GM19395 (cell line): ENCODE measurements at regions not wholly inside any gene's neighbourhood (a gene's known extent, or its start where the extent isn't known, plus 50 kb on each side); places are given as distances from the start of the nearest gene placed in this dataset.

Source experiments
- ATAC-seq: cut with Tn5 transposase; IDR thresholded peaks from one replicate; pipeline ENCODE4 v1.9.1; 2021; ENCODE audit warnings: mild to moderate bottlenecking, moderate library complexity; ENCODE audit not compliant: unreplicated experiment

DNA sequence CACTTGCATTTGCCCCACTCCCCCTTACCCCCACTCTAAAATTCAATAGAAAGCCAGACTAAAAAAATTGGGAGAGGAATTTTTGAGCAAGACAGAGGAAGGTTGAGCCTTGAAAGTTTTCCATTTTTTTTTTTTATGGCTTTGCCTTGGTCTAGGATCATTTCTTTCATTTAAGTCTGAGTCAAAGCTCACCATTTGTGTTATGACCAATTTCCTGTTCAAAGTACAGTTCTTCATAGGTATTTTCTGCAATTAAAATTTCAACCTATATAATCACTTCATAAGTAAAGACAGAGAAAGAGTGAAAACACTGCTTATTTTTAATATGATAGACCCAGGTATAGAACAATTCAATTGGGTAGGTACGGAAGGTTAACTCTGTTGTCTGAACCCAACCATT, 436.6 kb upstream of the ADGRL2 start:
- ATAC-seq: no peak

- no peak for ATAC-seq
Observed at GRCh38 chr1:81358151-81358550, 442.6 kb upstream of the ADGRL2 start.

- no peak for ATAC-seq
Observed at GRCh38 chr1:81351864-81352263, 448.9 kb upstream of the ADGRL2 start.

- no peak for ATAC-seq
Observed at GRCh38 chr1:81349194-81349965, 451.4 kb upstream of the ADGRL2 start.

GRCh38 chr1:81345110-81345509, 455.6 kb upstream of the ADGRL2 start:
- ATAC-seq: no peak

DNA sequence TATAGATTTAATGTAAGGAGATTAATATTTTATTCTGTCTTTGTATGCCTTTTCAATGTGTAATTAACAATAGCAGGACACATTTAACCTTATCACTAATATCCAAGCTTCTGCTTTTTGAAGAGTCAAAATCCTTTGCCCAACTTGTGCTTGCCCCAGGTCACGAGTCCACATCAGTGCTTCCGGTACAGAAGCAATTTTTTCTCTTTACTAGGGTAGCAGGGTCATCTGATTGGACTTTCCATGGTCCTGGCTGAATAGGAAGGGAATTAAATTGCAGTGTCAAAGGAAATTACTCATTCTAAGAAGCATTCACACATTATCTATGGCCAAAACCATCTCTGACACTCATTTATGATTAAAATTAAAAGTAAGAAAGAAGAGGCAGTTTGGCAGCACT, 460.5 kb upstream of the ADGRL2 start:
- no peak for ATAC-seq

GRCh38 chr1:81337226-81337625, 463.5 kb upstream of the ADGRL2 start:
- ATAC-seq: no peak

DNA sequence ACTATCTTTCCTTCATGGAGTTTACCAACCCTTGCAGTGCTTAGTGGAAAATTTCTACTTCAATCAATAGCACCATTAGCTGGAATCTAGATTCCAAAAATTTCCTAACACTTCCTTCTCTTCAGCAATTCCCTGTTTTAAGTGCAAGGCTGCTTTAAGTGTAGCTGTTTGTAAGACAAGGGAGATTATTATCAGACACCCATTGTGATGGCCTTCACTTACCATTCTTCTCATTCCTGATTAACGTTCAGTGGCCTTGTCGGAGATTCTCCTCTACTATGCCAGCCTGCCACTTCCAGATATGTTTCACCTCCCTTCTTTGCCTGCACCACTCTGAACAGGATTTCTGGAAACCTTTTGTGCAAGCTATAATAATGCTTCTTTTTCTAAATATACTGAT, 464.9 kb upstream of the ADGRL2 start:
- no peak for ATAC-seq

GRCh38 chr1:81330521-81330920, 470.2 kb upstream of the ADGRL2 start:
- no peak for ATAC-seq

GRCh38 chr1:81330111-81330510, 470.6 kb upstream of the ADGRL2 start:
- ATAC-seq: no peak

DNA sequence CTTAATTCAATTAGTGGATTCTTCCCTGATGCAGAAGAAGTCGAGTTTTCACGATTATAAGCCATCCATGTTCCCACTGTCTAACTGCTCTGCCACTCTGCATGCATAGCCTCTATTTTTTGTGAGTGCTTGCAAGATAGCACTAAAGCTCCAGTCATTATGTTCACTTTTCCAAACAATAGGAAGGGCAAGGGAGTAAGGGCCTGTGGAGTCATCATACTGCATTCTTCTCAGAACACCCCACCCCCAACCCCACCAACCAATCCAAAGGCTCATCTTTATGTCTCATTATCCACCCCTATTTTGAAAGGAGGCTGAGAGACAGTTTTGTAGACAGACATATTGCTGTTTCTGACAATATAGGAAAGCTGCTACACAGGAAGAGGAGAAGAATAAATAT, 471.7 kb upstream of the ADGRL2 start:
- ATAC-seq: no peak

- ATAC-seq: no peak
Observed at GRCh38 chr1:81327743-81328142, 473.0 kb upstream of the ADGRL2 start.

- no peak for ATAC-seq
Observed at GRCh38 chr1:81327103-81327710, 473.5 kb upstream of the ADGRL2 start.

GRCh38 chr1:81326212-81326611, 474.5 kb upstream of the ADGRL2 start:
- ATAC-seq: no peak

DNA sequence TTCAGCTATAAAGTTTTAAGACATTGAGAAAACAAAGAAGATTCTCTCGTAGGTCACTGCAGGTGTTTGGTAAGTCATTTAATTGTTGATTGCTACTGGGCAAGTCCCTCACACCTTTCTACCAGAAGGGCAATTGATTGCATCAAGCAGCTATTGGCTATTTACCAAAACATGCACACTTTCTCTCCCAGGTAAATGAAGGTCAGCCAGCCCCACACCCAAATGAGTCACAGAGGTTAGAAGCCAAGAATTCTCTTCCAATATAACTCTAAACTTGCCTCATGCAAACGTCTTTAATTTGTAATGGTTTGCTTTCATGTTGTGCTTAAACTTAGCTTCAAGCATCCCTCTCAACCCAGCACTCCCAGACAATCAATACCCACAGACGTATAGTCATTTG, 475.3 kb upstream of the ADGRL2 start:
- no peak for ATAC-seq

GRCh38 chr1:81323862-81324261, 476.9 kb upstream of the ADGRL2 start:
- no peak for ATAC-seq

DNA sequence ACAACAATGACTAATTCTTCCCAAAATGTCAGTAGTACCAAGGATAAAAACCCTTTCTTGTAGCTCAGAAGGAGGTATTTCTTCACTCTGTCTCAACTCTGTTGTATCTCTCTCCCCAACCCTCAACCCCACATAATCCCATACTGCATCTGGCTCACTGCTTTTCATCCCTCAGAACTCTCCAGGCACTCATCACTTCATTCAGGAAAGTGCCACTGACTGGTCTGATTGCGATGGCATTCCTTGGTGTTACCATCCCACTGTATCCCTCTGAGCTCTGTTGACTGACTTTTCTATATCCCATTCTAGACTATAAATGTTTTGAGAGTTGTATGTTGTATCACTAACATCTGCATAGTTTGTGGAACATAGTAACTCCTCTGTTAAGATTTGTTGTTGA, 483.5 kb upstream of the ADGRL2 start:
- no peak for ATAC-seq

- no peak for ATAC-seq
Observed at GRCh38 chr1:81314513-81315233, 486.1 kb upstream of the ADGRL2 start.

- ATAC-seq: no peak
Observed at GRCh38 chr1:81313289-81313688, 487.4 kb upstream of the ADGRL2 start.

- ATAC-seq: no peak
Observed at GRCh38 chr1:81312272-81312754, 488.4 kb upstream of the ADGRL2 start.

DNA sequence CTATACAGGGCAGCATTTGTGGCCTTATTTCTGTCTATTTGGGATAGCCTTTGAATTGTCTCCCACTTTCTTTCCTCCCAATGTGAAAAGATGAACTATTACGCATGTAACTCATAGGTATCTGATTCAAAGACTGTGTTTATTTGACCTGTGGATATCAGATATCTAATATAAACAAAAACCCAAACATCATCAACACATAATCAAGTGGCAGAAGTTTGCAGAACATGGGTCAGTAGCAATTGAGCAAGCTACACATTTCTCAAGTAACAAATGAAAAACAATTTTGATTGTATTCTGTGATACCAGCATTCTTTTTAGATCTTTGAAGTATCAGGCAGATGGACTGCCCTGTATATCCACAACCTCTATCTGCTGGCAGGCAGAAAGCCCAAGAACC, 490.5 kb upstream of the ADGRL2 start:
- no peak for ATAC-seq

- no peak for ATAC-seq
Observed at GRCh38 chr1:81308191-81308590, 492.5 kb upstream of the ADGRL2 start.
